ENCODE measurements at regions not wholly inside any gene's neighbourhood (a gene's known extent, or its start where the extent isn't known, plus 50 kb on each side); places are given as distances from the start of the nearest gene placed in this dataset.

GRCh38 chr5:17151686-17152085, 65.7 kb upstream of the BASP1 start:
- TF ChIP-seq CTCF (IDR thresholded peaks at IDR 0.05) (no peak), EZH2 (IDR thresholded peaks at IDR 0.05; ENCODE audit: borderline replicate concordance, insufficient read depth, low read depth, low read length, poor library complexity, severe bottlenecking) (no peak)
